Aorta (tissue), 5 donors: ENCODE measurements at regions not wholly inside any gene's neighbourhood (a gene's known extent, or its start where the extent isn't known, plus 50 kb on each side); places are given as distances from the start of the nearest gene placed in this dataset.

Experiments
- ATAC-seq: fragments of 200-7000 bp; cut with Tn5 transposase; one replicate; pipeline ENCODE4 v1.9.1; 2022; ENCODE audit warnings: moderate library complexity; ENCODE audit not compliant: low FRiP score
- DNase-seq, 2 donors: peaks; one replicate each; pipeline ENCODE4 v3.0.0-alpha.2; 2020
- H3K27ac ChIP-seq, 2 donors: one replicate each; pipeline ENCODE4 v1.5.1; 2013; ENCODE audit warnings: low read length in 2 of 2, mild to moderate bottlenecking in 2 of 2, moderate library complexity in 2 of 2, control low read depth in 1 of 2, inconsistent platforms in 1 of 2, low read depth in 1 of 2
- H3K27me3 ChIP-seq, 2 donors: one replicate each; pipeline ENCODE4 v1.6.1; 2013; ENCODE audit warnings: control low read depth in 1 of 2, low read length in 1 of 2, mild to moderate bottlenecking in 1 of 2, moderate library complexity in 1 of 2; ENCODE audit not compliant: insufficient read depth in 2 of 2, control insufficient read depth in 1 of 2
- H3K36me3 ChIP-seq, 2 donors: one replicate each; pipeline ENCODE4 v1.6.1; 2013; ENCODE audit warnings: control low read depth in 1 of 2, low read length in 1 of 2, mild to moderate bottlenecking in 1 of 2; ENCODE audit not compliant: insufficient read depth in 2 of 2, control insufficient read depth in 1 of 2
- H3K4me1 ChIP-seq, 2 donors: one replicate each; pipeline ENCODE4 v1.6.1; 2013; ENCODE audit warnings: low read length in 2 of 2, control low read depth in 1 of 2, mild to moderate bottlenecking in 1 of 2, moderate library complexity in 1 of 2; ENCODE audit not compliant: insufficient read depth in 2 of 2, control insufficient read depth in 1 of 2
- H3K4me3 ChIP-seq, 2 donors: one replicate each; pipeline ENCODE4 v1.5.1; 2013; ENCODE audit warnings: low read length in 2 of 2, control low read depth in 1 of 2, mild to moderate bottlenecking in 1 of 2
- H3K9me3 ChIP-seq: one replicate; pipeline ENCODE4 v1.6.1; 2013; ENCODE audit warnings: mild to moderate bottlenecking, low read length; ENCODE audit not compliant: control insufficient read depth
- WGBS, 2 donors: extraction: QIAGEN DNeasy Blood & Tissue Kit; methylation state at CpG; one replicate each; pipeline ENCODE4 v1.1.7; 2013; 5-methylcytosine and 5-hydroxymethylcytosine counted together
- intact Hi-C, 2 donors: fragments of 100-400 bp; cut with DNase I; formaldehyde crosslinking; loops; one replicate each; pipeline versions ENCODE4 v1.14.2 to v1.15.0; 2022
- donor health status: healthy with polysubstance abuse.
- donor health status: Bipolar disorder and iron deficiency.
- donor health status: DM: no; HTN: no; CAD: no.
- donor health status: DM: no; HTN: no; CAD: no.
- donor health status: DM: yes; HTN: yes; CAD: no.

DNA sequence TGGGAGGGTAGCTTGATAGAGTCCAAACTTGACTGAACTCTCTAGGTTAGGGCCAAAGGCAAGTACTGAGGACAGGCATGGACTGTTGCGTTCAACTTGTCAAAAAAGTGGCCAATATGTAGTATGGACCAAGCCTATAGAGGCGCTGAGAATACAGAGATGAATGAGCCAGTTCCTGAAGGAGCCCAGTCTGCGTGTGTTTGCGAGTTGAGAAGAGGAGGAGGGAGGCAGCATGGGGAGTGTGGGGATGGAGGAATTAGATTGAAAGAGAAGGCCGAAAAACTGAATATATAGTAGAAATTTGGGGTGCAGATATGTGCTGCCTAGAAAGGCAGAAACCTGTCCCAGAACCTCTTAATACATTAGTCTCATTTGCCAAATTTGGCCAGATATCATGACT lies 412.4 kb downstream of the PCNX1 start:
- WGBS, 2 donors = 3 to 4% methylated on average over 5 of the region's 5 CpGs

GRCh38 chr14:71320107-71320733 lies 413.0 kb downstream of the PCNX1 start, which contains the start of gene SIPA1L1:
TSS of gene SIPA1L1 (plus strand) at chr14:71320476.
- peak; percentile 97 for ATAC-seq
- H3K27me3 ChIP-seq = no peaks in the 10 kb centered on the region
- H3K4me3 ChIP-seq = peak within 1 kb of the TSS; percentile 92 to 98
- no peaks in the 10 kb centered on the region for H3K4me1 ChIP-seq
- intact Hi-C loops = loop anchor here (2.0 to 10.0 kb wide), 11 partner anchors 37 to 433 kb away; no protein-coding TSS in a partner anchor
- peak within 1 kb of the TSS; percentile 83 to 94 for H3K27ac ChIP-seq
- no peaks in the 10 kb centered on the region for H3K36me3 ChIP-seq
- peak; percentile 99 to 100 for DNase-seq
- no peaks in the 10 kb centered on the region for H3K9me3 ChIP-seq
- 1% methylated on average over 36 to 52 of the region's 52 CpGs for WGBS, 2 donors

More for the DNA sequence above, 412.4 kb downstream of the PCNX1 start:
- H3K27me3 ChIP-seq = no peaks in the 10 kb centered on the region
- no peaks in the 10 kb centered on the region for H3K4me1 ChIP-seq
- H3K36me3 ChIP-seq = no peaks in the 10 kb centered on the region
- no peak for ATAC-seq
- intact Hi-C loops = loop anchor here (2.0 to 10.0 kb wide), 11 partner anchors 38 to 433 kb away; no protein-coding TSS in a partner anchor
- peak overlapping the region; percentile 13 to 57 for H3K4me3 ChIP-seq
- no peaks in the 10 kb centered on the region for H3K9me3 ChIP-seq
- peak overlapping the region in 1 of 2 donors; percentile 2 for H3K27ac ChIP-seq
- no peak for DNase-seq

- Histone ChIP-seq H3K4me3 (peak overlapping the region; percentile 92 to 98), H3K9me3 (no peaks in the 10 kb centered on the region), H3K27ac (peak overlapping the region; percentile 83 to 94), H3K4me1 (no peaks in the 10 kb centered on the region), H3K36me3 (no peaks in the 10 kb centered on the region), H3K27me3 (no peaks in the 10 kb centered on the region)
- 0 to 1% methylated on average over 95 to 96 of the region's 96 CpGs for WGBS, 2 donors
- DNase-seq = peak; percentile 79 to 90
- peak; percentile 88 for ATAC-seq
- intact Hi-C loops = loop anchor here (2.0 to 10.0 kb wide), 11 partner anchors 36 to 432 kb away; no protein-coding TSS in a partner anchor
Observed at GRCh38 chr14:71320734-71321573, 413.7 kb downstream of the PCNX1 start.

DNA sequence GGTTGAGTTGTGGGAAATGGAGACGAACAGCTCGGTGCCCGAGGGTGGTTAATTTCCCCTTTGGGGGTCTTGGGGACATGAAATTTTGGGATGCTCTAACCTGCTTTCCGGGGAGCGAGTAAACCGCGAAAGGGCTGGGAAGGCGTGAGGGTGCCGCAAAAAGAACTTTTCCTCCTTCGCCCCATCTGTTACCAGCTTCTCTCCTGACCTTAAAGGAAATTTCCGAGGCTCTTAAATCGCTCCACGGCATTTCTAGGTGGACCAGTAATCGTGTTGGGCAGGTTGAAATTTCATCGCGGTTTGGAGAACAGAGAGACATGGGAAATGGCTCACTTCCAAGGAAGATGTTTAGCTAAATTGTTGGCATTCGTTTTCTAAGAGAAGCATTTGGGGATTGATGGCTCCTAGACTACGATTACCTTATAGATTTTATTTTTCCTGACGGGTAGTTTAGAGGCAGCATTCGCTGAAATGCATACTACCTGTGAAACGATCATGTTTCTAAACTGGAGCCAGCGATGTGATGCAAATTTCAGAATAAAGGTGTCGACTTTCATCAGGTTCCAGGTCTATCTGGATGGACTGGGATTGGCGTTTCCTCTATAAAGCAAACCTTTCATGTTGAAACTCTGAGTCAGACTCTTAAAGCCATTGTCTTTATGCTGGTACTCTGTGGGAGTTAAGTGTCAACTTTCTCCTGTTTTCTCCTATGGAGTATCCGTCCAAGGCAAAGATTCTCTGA lies 414.5 kb downstream of the PCNX1 start:
- peak overlapping the region; percentile 83 to 94 for H3K27ac ChIP-seq

GRCh38 chr14:71322655-71323250 lies 415.5 kb downstream of the PCNX1 start:
- Histone ChIP-seq H3K4me1 (no peaks in the 10 kb centered on the region), H3K27ac (no peak overlapping the region), H3K27me3 (no peaks in the 10 kb centered on the region), H3K9me3 (no peaks in the 10 kb centered on the region), H3K36me3 (no peaks in the 10 kb centered on the region), H3K4me3 (no peak overlapping the region)
- intact Hi-C loops = loop anchor here (5.0 to 10.0 kb wide), 10 partner anchors 35 to 430 kb away; no protein-coding TSS in a partner anchor
- ATAC-seq (no peak), DNase-seq (no peak)
- 36 to 40% methylated on average over 2 of the region's 2 CpGs for WGBS, 2 donors

More for the DNA sequence above, 414.5 kb downstream of the PCNX1 start:
- intact Hi-C loops = loop anchor here (2.0 to 10.0 kb wide), 11 partner anchors 36 to 431 kb away; no protein-coding TSS in a partner anchor
- peak overlapping the region; percentile 92 to 98 for H3K4me3 ChIP-seq
- no peaks in the 10 kb centered on the region for H3K36me3 ChIP-seq
- H3K4me1 ChIP-seq = no peaks in the 10 kb centered on the region
- H3K27me3 ChIP-seq = no peaks in the 10 kb centered on the region
- WGBS, 2 donors = 1% methylated on average over 25 of the region's 25 CpGs
- H3K9me3 ChIP-seq = no peaks in the 10 kb centered on the region
- no peak for ATAC-seq
- no peak for DNase-seq

GRCh38 chr14:71324767-71325272 lies 417.6 kb downstream of the PCNX1 start:
- H3K4me1 ChIP-seq = no peaks in the 10 kb centered on the region
- H3K9me3 ChIP-seq = no peaks in the 10 kb centered on the region
- no peak for DNase-seq
- no peaks in the 10 kb centered on the region for H3K27me3 ChIP-seq
- ATAC-seq = no peak
- WGBS, 2 donors = 78 to 85% methylated on average over 6 of the region's 6 CpGs
- H3K4me3 ChIP-seq = no peak overlapping the region
- intact Hi-C loops = loop anchor here (5.0 to 10.0 kb wide), 10 partner anchors 32 to 427 kb away; no protein-coding TSS in a partner anchor
- H3K27ac ChIP-seq = no peak overlapping the region
- no peaks in the 10 kb centered on the region for H3K36me3 ChIP-seq

- Histone ChIP-seq H3K4me3 (no peak overlapping the region), H3K36me3 (no peaks in the 10 kb centered on the region), H3K27me3 (no peaks in the 10 kb centered on the region), H3K9me3 (no peaks in the 10 kb centered on the region), H3K4me1 (no peaks in the 10 kb centered on the region), H3K27ac (no peak overlapping the region)
- WGBS, 2 donors = 46 to 53% methylated on average over 1 of the region's 1 CpG
- no peak for ATAC-seq
- DNase-seq = no peak
- intact Hi-C loops = loop anchor here in 1 of 2 donors (10.0 kb wide), 2 partner anchors 207 to 257 kb away; no protein-coding TSS in a partner anchor
Observed at GRCh38 chr14:71327691-71328090, 420.4 kb downstream of the PCNX1 start.

DNA sequence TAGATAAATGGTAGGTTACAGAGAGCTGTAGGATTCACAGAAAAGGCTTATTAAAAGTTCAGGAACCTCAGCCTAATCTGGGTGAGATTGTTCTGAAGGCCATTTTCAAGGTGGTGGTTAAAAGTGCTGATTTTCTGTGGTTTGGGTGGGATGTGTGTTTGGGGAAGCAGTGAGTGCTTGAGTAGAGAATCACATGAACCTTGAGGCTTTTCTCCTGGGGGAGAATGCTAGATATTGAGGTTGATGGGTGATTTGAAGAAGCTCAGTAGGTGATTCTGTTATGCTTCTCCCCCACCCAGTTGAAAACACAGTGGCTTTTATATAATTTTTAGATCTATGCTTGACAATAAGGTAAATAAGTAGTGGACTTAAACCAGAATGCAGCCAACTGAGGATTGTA lies 420.9 kb downstream of the PCNX1 start:
- ATAC-seq (no peak), DNase-seq (no peak)
- Histone ChIP-seq H3K9me3 (no peaks in the 10 kb centered on the region), H3K27me3 (no peaks in the 10 kb centered on the region), H3K27ac (no peak overlapping the region), H3K4me1 (no peaks in the 10 kb centered on the region), H3K36me3 (no peaks in the 10 kb centered on the region), H3K4me3 (no peak overlapping the region)
- intact Hi-C loops = loop anchor here in 1 of 2 donors (10.0 kb wide), 2 partner anchors 207 to 257 kb away; no protein-coding TSS in a partner anchor
